Endothelial cell of umbilical vein (primary cell): ENCODE measurements at regions not wholly inside any gene's neighbourhood (a gene's known extent, or its start where the extent isn't known, plus 50 kb on each side); places are given as distances from the start of the nearest gene placed in this dataset.

Experiments
- BruUV-seq: library from RNA; stranded (reverse); fragments of 400-500 nt; replicated peaks from 2 replicates; lab custom pipeline; 2021; lab: Mats Ljungman, UMichigan
- CTCF ChIA-PET: fragments of 300-600, 350-600 bp; sonication (Branson Sonifier 250); formaldehyde crosslinking; loops from one replicate; lab custom pipeline; 2021; ENCODE audit warnings: antibody characterized with exemption, inconsistent platforms; lab: Charles Lee
- POLR2A ChIA-PET: fragments of 300-600, 350-600 bp; sonication (Branson Sonifier 250); formaldehyde crosslinking; loops from one replicate; lab custom pipeline; 2021; ENCODE audit warnings: antibody characterized with exemption, inconsistent platforms; lab: Charles Lee
- DNase-seq: peaks from one replicate; pipeline ENCODE4 v3.0.0-alpha.2; 2011; ENCODE audit warnings: low read depth, low spot score
- FAIRE-seq: peaks from 2 replicates; lab custom pipeline; 2011; peaks lifted over from hg19 to GRCh38; lab: Jason Lieb, UNC
- H2AFZ ChIP-seq: 2 replicates; pipeline ENCODE4 v1.6.0; 2012; ENCODE audit warnings: low read depth, low read length, control low read depth, inconsistent platforms
- H3K27ac ChIP-seq: 2 replicates; pipeline ENCODE4 v1.5.1; 2011; ENCODE audit warnings: low read depth, mild to moderate bottlenecking, control low read depth, low read length, moderate library complexity; ENCODE audit not compliant: insufficient read depth
- H3K27me3 ChIP-seq, 2 experiments: 2 replicates each; pipeline versions ENCODE4 v1.6.0 to v1.6.1; 2011; ENCODE audit warnings: low read length in 2 of 2, mixed read lengths in 1 of 2; ENCODE audit not compliant: control insufficient read depth in 2 of 2, insufficient read depth in 2 of 2
- H3K36me3 ChIP-seq, 2 experiments: 2 replicates in 1 of 2; 3 replicates in 1 of 2; pipeline ENCODE4 v1.5.1; 2011; ENCODE audit warnings: low read length in 2 of 2, mild to moderate bottlenecking in 1 of 2, moderate library complexity in 1 of 2; ENCODE audit not compliant: control insufficient read depth in 2 of 2, insufficient read depth in 2 of 2; ENCODE audit errors: extremely low read depth in 1 of 2
- H3K4me1 ChIP-seq: 3 replicates; pipeline ENCODE4 v1.5.1; 2011; ENCODE audit warnings: mild to moderate bottlenecking, low read length; ENCODE audit not compliant: control insufficient read depth, insufficient read depth; ENCODE audit errors: extremely low read depth
- H3K4me2 ChIP-seq: 2 replicates; pipeline ENCODE4 v1.6.1; 2011; ENCODE audit warnings: low read length, control low read depth, mixed read lengths; ENCODE audit not compliant: insufficient read depth
- H3K4me3 ChIP-seq, 3 experiments: fragments of 200-600 bp in 1 of 3; sonication (generic), shearing (Covaris generic) in 1 of 3; replicated peaks in 1 of 3; 2 replicates each; pipeline ENCODE4 v1.5.1; 2011 to 2016; ENCODE audit warnings: control low read depth in 3 of 3, low read length in 3 of 3, mild to moderate bottlenecking in 2 of 3, inconsistent platforms in 1 of 3, low read depth in 1 of 3, moderate library complexity in 1 of 3; ENCODE audit not compliant: insufficient read depth in 1 of 3
- H3K79me2 ChIP-seq: 2 replicates; pipeline ENCODE4 v1.6.0; 2012; ENCODE audit warnings: low read length, inconsistent platforms; ENCODE audit not compliant: control insufficient read depth, insufficient read depth
- H3K9ac ChIP-seq: replicated peaks from 2 replicates; pipeline ENCODE3; 2011; ENCODE audit warnings: low read length, control low read depth; ENCODE audit not compliant: insufficient read depth; ENCODE audit errors: extremely low read depth
- H3K9me1 ChIP-seq: replicated peaks from 3 replicates; pipeline ENCODE4 v1.6.0; 2011; ENCODE audit warnings: mild to moderate bottlenecking, low read length; ENCODE audit not compliant: control insufficient read depth, insufficient read depth; ENCODE audit errors: extremely low read depth
- H3K9me3 ChIP-seq: replicated peaks from 2 replicates; pipeline ENCODE4 v1.5.1; 2012; ENCODE audit warnings: low read length, inconsistent platforms; ENCODE audit not compliant: control insufficient read depth, insufficient read depth
- H4K20me1 ChIP-seq: replicated peaks from 2 replicates; pipeline ENCODE3; 2011; ENCODE audit warnings: mild to moderate bottlenecking, low read length; ENCODE audit not compliant: control insufficient read depth, insufficient read depth; ENCODE audit errors: extremely low read depth
- EZH2 ChIP-seq: IDR thresholded peaks from 2 replicates; pipeline ENCODE4 v1.6.1; 2012; ENCODE audit warnings: borderline replicate concordance, low read depth, mild to moderate bottlenecking, moderate library complexity, low read length, inconsistent platforms; ENCODE audit not compliant: severe bottlenecking
- FOS ChIP-seq: IDR thresholded peaks from 2 replicates; pipeline ENCODE4 v1.6.1; 2011; ENCODE audit warnings: mild to moderate bottlenecking, low read length, moderate library complexity, borderline replicate concordance; ENCODE audit not compliant: insufficient read depth
- GATA2 ChIP-seq: IDR thresholded peaks from 2 replicates; pipeline ENCODE4 v1.7.0; 2011; ENCODE audit warnings: low read depth, mild to moderate bottlenecking, moderate library complexity, mixed read lengths, low read length; ENCODE audit not compliant: insufficient read length, insufficient read depth
- JUN ChIP-seq: IDR thresholded peaks from 2 replicates; pipeline ENCODE4 v1.6.1; 2011; ENCODE audit warnings: borderline replicate concordance, low read depth; ENCODE audit not compliant: insufficient read length, insufficient read depth
- MAX ChIP-seq: IDR thresholded peaks from 2 replicates; pipeline ENCODE4 v1.6.1; 2011; ENCODE audit not compliant: insufficient read depth, insufficient read length
- MYC ChIP-seq: IDR thresholded peaks from one replicate; pipeline ENCODE4 v1.6.1; 2011; ENCODE audit warnings: mild to moderate bottlenecking, low read depth, low read length
- POLR2A ChIP-seq: IDR thresholded peaks from 2 replicates; pipeline ENCODE4 v1.6.1; 2012; ENCODE audit warnings: low read depth, mild to moderate bottlenecking, control low read depth, low read length
- POLR2AphosphoS5 ChIP-seq: IDR thresholded peaks from 2 replicates; pipeline ENCODE4 v1.6.1; 2012; ENCODE audit warnings: low read depth, mild to moderate bottlenecking, control low read depth, low read length, moderate library complexity; ENCODE audit not compliant: insufficient read depth
- dilution Hi-C: fragments of 300-500 bp; cut with MboI; formaldehyde crosslinking; loops from one replicate; pipeline ENCODE4 v1.15.0; 2019; ENCODE audit warnings: low sequenced_read_pairs; ENCODE audit not compliant: extremely low pct_ligation_motif_present
- intact Hi-C: fragments of 100-400 bp; cut with micrococcal nuclease; formaldehyde crosslinking; loops from one replicate; pipeline ENCODE4 v1.10.0; 2022
- TF ChIP-seq, protein P1 (sequence below), 2 donors: IDR thresholded peaks; 1 replicate in 1 of 2; 2 replicates in 1 of 2; pipeline ENCODE4 v1.5.1; 2011; ENCODE audit warnings: low read length in 2 of 2, mild to moderate bottlenecking in 2 of 2, moderate library complexity in 2 of 2, control low read depth in 1 of 2, inconsistent platforms in 1 of 2, low read depth in 1 of 2; ENCODE audit not compliant: insufficient read depth in 1 of 2; ENCODE audit errors: extremely low read depth in 1 of 2

- Histone ChIP-seq H3K9me3 (no peaks in the 10 kb centered on the region), H3K9me1 (no peaks in the 10 kb centered on the region), H3K27ac (no peak overlapping the region), H3K79me2 (no peaks in the 10 kb centered on the region), H2AFZ (no peak overlapping the region), H3K4me2 (no peak overlapping the region), H3K4me1 (no peaks in the 10 kb centered on the region), H3K9ac (no peak overlapping the region), H3K4me3 (no peak overlapping the region), H3K27me3 (peaks cover 5 to 8% of the 10 kb centered on the region in 2 experiments), H3K36me3 (no peaks in the 10 kb centered on the region), H4K20me1 (no peaks in the 10 kb centered on the region)
- CTCF ChIA-PET: interaction anchor here (1.5 kb wide), 1 partner anchor 23 kb away, joined by 3 read pairs; no protein-coding TSS in a partner anchor
- intact Hi-C loops: no loop called here
- TF ChIP-seq POLR2AphosphoS5: no peak
- no peak for TF ChIP-seq GATA2
- TF ChIP-seq MAX: no peak
- TF ChIP-seq, protein P1, sequence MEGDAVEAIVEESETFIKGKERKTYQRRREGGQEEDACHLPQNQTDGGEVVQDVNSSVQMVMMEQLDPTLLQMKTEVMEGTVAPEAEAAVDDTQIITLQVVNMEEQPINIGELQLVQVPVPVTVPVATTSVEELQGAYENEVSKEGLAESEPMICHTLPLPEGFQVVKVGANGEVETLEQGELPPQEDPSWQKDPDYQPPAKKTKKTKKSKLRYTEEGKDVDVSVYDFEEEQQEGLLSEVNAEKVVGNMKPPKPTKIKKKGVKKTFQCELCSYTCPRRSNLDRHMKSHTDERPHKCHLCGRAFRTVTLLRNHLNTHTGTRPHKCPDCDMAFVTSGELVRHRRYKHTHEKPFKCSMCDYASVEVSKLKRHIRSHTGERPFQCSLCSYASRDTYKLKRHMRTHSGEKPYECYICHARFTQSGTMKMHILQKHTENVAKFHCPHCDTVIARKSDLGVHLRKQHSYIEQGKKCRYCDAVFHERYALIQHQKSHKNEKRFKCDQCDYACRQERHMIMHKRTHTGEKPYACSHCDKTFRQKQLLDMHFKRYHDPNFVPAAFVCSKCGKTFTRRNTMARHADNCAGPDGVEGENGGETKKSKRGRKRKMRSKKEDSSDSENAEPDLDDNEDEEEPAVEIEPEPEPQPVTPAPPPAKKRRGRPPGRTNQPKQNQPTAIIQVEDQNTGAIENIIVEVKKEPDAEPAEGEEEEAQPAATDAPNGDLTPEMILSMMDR (IDR thresholded peaks at IDR 0.05; ENCODE audit: extremely low read depth in 1 of 2, insufficient read depth in 1 of 2, low read depth in 1 of 2, low read length in 2 of 2): no peak
- no peak for TF ChIP-seq POLR2A
- BruUV-seq: no TSS peak
- DNase-seq (no peak), FAIRE-seq (no peak)
- dilution Hi-C loops: no loop called here
- POLR2A ChIA-PET: no interaction called here
Observed at GRCh38 chr10:78512205-78512550, 478.5 kb downstream of the RPS24 start.

DNA sequence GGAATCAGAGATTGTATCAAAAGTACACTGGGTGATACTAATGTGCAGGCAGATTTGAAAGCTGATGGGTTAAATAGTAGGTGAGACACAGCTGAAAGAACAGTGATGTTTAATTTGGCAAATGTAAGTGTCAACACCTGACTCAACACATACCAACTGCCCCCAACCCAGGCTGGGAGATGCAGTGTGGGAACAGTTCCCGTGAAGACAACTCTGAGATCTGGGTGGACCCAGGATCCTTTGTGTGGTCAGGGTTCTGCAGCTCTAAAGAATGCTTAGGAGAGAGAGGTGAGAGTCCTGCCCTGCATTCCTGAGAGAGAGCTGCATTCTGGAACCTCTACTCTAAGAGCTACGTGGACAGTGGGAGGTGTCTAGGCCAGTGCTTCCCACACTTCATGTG, 479.7 kb downstream of the RPS24 start:
- H3K36me3 ChIP-seq: no peaks in the 10 kb centered on the region
- H3K27ac ChIP-seq: no peak overlapping the region
- H3K27me3 ChIP-seq: peaks cover 4 to 6% of the 10 kb centered on the region in 2 experiments
- dilution Hi-C loops (no loop called here), intact Hi-C loops (no loop called here)
- H3K4me2 ChIP-seq: no peak overlapping the region
- H4K20me1 ChIP-seq: no peaks in the 10 kb centered on the region
- no peaks in the 10 kb centered on the region for H3K9me1 ChIP-seq
- DNase-seq: no peak
- no peaks in the 10 kb centered on the region for H3K4me1 ChIP-seq
- FAIRE-seq: no peak
- no peaks in the 10 kb centered on the region for H3K9me3 ChIP-seq
- CTCF ChIA-PET: interaction anchor here (1.0 to 1.5 kb wide), 2 partner anchors 25 to 689 kb away, joined by 3 to 4 read pairs; no protein-coding TSS in a partner anchor
- no peak overlapping the region for H3K9ac ChIP-seq
- H2AFZ ChIP-seq: no peak overlapping the region
- no peaks in the 10 kb centered on the region for H3K79me2 ChIP-seq
- no TSS peak for BruUV-seq
- POLR2A ChIA-PET: no interaction called here
- no peak for TF ChIP-seq FOS
- no peak for TF ChIP-seq EZH2
- no peak for TF ChIP-seq POLR2A
- no peak for TF ChIP-seq JUN
- TF ChIP-seq GATA2: no peak
- TF ChIP-seq, protein P1 (IDR thresholded peaks at IDR 0.05; ENCODE audit: extremely low read depth in 1 of 2, insufficient read depth in 1 of 2, low read depth in 1 of 2, low read length in 2 of 2): no peak
- no peak for TF ChIP-seq MYC
- TF ChIP-seq POLR2AphosphoS5: no peak
- no peak for TF ChIP-seq MAX
- no peak overlapping the region for H3K4me3 ChIP-seq
